ENCODE measurements at regions not wholly inside any gene's neighbourhood (a gene's known extent, or its start where the extent isn't known, plus 50 kb on each side); places are given as distances from the start of the nearest gene placed in this dataset.

GRCh38 chr9:107742531-107743309 lies 253.2 kb upstream of the KLF4 start:
- no peak for ATAC-seq
- no peak overlapping the region for H3K27ac ChIP-seq (ENCODE audit: extremely low read length, insufficient read depth, low read length)
- WGBS (ENCODE audit: low lambda C conversion rate), result 44% methylated on average over 5 of the region's 10 CpGs
- in situ Hi-C loops (cut with HindIII; ENCODE audit: extremely low pct_ligation_motif_present, low pct_unique_long_range_greater_than_20kb), result no loop called here
- H3K27me3 ChIP-seq (ENCODE audit: control insufficient read depth in 1 of 2, insufficient read depth in 2 of 2, low read length in 2 of 2), result peaks cover 0 to 1% of the 10 kb centered on the region in 2 experiments; a peak in 2 of 5 replicates
- intact Hi-C loops (cut with micrococcal nuclease; ENCODE audit: unreplicated experiment), result no loop called here
- H3K36me3 ChIP-seq (replicated peaks in 1 of 2; ENCODE audit: control insufficient read depth in 1 of 2, insufficient read depth in 2 of 2, low read length in 2 of 2), result no peaks in the 10 kb centered on the region
- POLR2A ChIA-PET, result no interaction called here
- CTCF ChIA-PET (ENCODE audit: low intra/inter-chr PET ratio, low total read pairs), result no interaction called here
- DNase-seq (ENCODE audit: low spot score), result no peak
- no peaks in the 10 kb centered on the region for H4K20me1 ChIP-seq (ENCODE audit: insufficient read depth, low read length)
- no peaks in the 10 kb centered on the region for H3K4me1 ChIP-seq (ENCODE audit: insufficient read depth, low read length)
- no peak overlapping the region for H3K4me3 ChIP-seq (replicated peaks in 1 of 3; ENCODE audit: insufficient read depth in 1 of 3, low read depth in 2 of 3, low read length in 3 of 3)
- no peaks in the 10 kb centered on the region for H3K9me3 ChIP-seq (ENCODE audit: low read length)
- H3K9ac ChIP-seq (ENCODE audit: insufficient read depth, low read depth, low read length), result no peak overlapping the region
- no TSS peak for BruUV-seq (replicated peaks)
- H3K4me2 ChIP-seq (ENCODE audit: low read depth, low read length), result no peak overlapping the region
- H2AFZ ChIP-seq (ENCODE audit: low read length), result no peak overlapping the region
- no peaks in the 10 kb centered on the region for H3K79me2 ChIP-seq (ENCODE audit: insufficient read depth, low read length)
- FAIRE-seq, result no peak
- TF ChIP-seq MYNN (CRISPR knock-in tag; IDR thresholded peaks at IDR 0.05; ENCODE audit: low read depth) (no peak), ZNF407 (CRISPR knock-in tag; IDR thresholded peaks at IDR 0.05; ENCODE audit: not compliant biosample characterization) (no peak), MAFK (conservative IDR thresholded peaks at IDR 0.05 in 1 of 2, IDR thresholded peaks at IDR 0.05 in 1 of 2; ENCODE audit: low read length in 2 of 2) (no peak), LCORL (IDR thresholded peaks at IDR 0.05) (no peak), LCORL (CRISPR knock-in tag; IDR thresholded peaks at IDR 0.05) (no peak), SMARCE1 (IDR thresholded peaks at IDR 0.05; ENCODE audit: borderline replicate concordance) (no peak), ZNF670 (CRISPR knock-in tag; IDR thresholded peaks at IDR 0.05; ENCODE audit: borderline replicate concordance) (no peak), ZNF792 (CRISPR knock-in tag; IDR thresholded peaks at IDR 0.05) (no peak), JUNB (CRISPR knock-in tag; IDR thresholded peaks at IDR 0.05; ENCODE audit: borderline replicate concordance) (no peak), ZNF263 (CRISPR knock-in tag; IDR thresholded peaks at IDR 0.05) (no peak), ZNF3 (CRISPR knock-in tag; IDR thresholded peaks at IDR 0.05) (no peak), MED1 (CRISPR knock-in tag; IDR thresholded peaks at IDR 0.05) (no peak), NFIB (CRISPR knock-in tag; IDR thresholded peaks at IDR 0.05; ENCODE audit: borderline replicate concordance) (no peak), TEAD3 (CRISPR knock-in tag; optimal IDR thresholded peaks at IDR 0.05; ENCODE audit: borderline replicate concordance) (no peak), HES4 (CRISPR knock-in tag; IDR thresholded peaks at IDR 0.05; ENCODE audit: borderline replicate concordance) (no peak), ZBTB37 (CRISPR knock-in tag; IDR thresholded peaks at IDR 0.05) (no peak), NAIF1 (CRISPR knock-in tag; IDR thresholded peaks at IDR 0.05; ENCODE audit: borderline replicate concordance) (no peak)

Data from HepG2 (cell line).